ENCODE measurements at regions not wholly inside any gene's neighbourhood (a gene's known extent, or its start where the extent isn't known, plus 50 kb on each side); places are given as distances from the start of the nearest gene placed in this dataset.

DNA sequence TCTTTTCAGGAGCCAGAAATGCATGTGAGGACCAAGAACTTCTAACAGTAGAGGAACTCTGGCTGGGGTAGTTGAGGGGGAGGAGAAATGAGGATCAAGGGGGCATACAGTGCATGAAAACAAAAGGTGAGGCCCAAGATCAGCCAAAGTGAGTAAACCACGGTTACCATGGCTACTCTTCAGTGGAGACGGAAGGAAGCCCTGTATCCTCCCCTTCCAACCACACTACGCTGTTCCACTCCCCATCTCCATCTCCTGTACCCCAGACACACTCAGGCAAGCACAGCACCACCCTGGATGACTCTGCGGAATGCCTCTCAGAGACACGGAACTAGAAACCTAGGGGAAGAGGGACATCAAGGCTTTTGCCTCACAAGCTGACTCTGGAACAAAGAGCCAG, 157.6 kb upstream of the CAMK1G start:
- TF ChIP-seq, protein P1, sequence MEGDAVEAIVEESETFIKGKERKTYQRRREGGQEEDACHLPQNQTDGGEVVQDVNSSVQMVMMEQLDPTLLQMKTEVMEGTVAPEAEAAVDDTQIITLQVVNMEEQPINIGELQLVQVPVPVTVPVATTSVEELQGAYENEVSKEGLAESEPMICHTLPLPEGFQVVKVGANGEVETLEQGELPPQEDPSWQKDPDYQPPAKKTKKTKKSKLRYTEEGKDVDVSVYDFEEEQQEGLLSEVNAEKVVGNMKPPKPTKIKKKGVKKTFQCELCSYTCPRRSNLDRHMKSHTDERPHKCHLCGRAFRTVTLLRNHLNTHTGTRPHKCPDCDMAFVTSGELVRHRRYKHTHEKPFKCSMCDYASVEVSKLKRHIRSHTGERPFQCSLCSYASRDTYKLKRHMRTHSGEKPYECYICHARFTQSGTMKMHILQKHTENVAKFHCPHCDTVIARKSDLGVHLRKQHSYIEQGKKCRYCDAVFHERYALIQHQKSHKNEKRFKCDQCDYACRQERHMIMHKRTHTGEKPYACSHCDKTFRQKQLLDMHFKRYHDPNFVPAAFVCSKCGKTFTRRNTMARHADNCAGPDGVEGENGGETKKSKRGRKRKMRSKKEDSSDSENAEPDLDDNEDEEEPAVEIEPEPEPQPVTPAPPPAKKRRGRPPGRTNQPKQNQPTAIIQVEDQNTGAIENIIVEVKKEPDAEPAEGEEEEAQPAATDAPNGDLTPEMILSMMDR (IDR thresholded peaks at IDR 0.05): no peak
- no peak for TF ChIP-seq SIN3A (IDR thresholded peaks at IDR 0.05; ENCODE audit: borderline replicate concordance, insufficient read depth, low read depth, low read length)
- TF ChIP-seq, protein P2, sequence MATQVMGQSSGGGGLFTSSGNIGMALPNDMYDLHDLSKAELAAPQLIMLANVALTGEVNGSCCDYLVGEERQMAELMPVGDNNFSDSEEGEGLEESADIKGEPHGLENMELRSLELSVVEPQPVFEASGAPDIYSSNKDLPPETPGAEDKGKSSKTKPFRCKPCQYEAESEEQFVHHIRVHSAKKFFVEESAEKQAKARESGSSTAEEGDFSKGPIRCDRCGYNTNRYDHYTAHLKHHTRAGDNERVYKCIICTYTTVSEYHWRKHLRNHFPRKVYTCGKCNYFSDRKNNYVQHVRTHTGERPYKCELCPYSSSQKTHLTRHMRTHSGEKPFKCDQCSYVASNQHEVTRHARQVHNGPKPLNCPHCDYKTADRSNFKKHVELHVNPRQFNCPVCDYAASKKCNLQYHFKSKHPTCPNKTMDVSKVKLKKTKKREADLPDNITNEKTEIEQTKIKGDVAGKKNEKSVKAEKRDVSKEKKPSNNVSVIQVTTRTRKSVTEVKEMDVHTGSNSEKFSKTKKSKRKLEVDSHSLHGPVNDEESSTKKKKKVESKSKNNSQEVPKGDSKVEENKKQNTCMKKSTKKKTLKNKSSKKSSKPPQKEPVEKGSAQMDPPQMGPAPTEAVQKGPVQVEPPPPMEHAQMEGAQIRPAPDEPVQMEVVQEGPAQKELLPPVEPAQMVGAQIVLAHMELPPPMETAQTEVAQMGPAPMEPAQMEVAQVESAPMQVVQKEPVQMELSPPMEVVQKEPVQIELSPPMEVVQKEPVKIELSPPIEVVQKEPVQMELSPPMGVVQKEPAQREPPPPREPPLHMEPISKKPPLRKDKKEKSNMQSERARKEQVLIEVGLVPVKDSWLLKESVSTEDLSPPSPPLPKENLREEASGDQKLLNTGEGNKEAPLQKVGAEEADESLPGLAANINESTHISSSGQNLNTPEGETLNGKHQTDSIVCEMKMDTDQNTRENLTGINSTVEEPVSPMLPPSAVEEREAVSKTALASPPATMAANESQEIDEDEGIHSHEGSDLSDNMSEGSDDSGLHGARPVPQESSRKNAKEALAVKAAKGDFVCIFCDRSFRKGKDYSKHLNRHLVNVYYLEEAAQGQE (IDR thresholded peaks at IDR 0.05; ENCODE audit: insufficient read depth in 1 of 2, low read depth in 2 of 2, low read length in 1 of 2): no peak
- TF ChIP-seq TCF7L2 (IDR thresholded peaks at IDR 0.05; ENCODE audit: low read depth, low read length): no peak
